ENCODE measurements at regions not wholly inside any gene's neighbourhood (a gene's known extent, or its start where the extent isn't known, plus 50 kb on each side); places are given as distances from the start of the nearest gene placed in this dataset.

DNA sequence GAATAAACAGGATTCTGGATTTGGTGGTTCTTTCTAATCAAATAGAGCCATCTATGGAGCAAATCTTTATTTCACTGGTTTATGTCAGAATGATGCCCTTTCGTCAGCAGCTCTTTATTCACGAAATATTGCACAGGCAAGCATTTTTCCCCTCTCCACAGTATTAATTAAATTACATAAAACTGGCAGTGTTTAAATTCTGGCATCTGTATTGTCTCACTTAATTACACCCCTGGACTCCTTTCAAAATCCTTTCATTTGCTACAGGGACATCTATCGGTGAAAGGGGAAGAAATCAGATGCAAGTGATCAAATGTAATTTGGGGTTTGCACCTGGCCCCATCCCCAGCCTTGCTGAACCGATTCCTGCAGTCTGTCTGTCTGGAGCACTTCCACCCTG lies 801.9 kb downstream of the QKI start:
- no peak for DNase-seq (ENCODE audit: low read depth in 2 of 2)

DNA sequence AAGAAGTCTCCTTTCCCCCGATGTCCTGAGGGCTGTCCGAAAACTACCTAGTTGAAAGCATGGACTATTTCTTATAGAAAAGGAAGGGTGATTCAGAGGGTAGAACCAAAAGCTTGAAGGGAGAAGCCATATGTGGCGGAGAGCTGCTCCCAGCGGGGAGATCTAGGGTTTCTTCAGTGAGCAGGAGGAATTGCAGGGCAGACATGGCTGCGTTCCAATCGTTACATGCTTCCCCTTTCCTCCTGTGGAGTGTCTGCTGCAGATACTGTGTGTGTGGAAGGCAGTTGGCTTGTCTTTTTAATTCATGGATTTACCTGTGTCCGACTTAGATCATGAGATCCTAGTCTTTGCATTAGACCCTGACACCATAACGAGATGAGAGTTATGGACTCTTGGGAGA lies 799.5 kb downstream of the QKI start:
- DNase-seq (ENCODE audit: low read depth in 2 of 2): no peak

DNA sequence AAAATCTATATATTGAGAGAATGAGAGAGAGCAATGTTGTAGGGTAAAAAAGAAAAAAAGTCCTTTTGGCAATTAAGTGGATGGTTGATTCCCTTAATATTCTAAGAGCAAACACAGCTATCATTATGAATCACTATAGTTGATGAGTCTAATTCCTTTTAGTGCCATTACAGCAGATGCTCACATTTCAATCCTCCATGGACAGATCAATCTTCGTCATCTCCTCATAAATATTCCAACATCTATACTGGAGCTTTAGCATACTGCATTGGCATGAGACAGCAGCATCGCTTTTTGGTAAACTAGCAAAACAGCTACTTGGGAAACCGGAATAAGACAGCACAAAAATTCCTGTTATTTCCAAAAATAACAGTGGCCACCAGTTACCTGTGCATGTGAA lies 796.7 kb downstream of the QKI start:
- DNase-seq (ENCODE audit: low read depth in 2 of 2): no peak

DNA sequence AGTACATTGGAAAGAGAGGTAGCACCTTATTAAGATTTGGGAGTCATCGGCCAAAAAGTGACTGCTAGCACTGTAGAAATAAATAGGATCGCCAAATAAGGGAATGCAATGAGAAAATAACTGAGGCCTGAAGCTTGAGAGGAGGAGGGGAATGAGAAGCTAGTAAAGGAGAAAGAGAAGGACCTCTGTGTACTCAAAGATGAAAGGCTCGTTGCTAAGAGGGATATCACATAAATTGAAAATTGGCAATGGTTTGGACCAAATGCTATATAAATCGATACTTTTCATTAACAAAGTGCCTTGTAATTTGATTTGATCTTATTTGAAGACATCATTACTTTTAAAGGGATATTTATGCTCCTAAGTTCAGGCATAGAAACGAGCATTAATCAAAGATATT lies 796.3 kb downstream of the QKI start:
- no peak for DNase-seq (ENCODE audit: low read depth in 2 of 2)

DNA sequence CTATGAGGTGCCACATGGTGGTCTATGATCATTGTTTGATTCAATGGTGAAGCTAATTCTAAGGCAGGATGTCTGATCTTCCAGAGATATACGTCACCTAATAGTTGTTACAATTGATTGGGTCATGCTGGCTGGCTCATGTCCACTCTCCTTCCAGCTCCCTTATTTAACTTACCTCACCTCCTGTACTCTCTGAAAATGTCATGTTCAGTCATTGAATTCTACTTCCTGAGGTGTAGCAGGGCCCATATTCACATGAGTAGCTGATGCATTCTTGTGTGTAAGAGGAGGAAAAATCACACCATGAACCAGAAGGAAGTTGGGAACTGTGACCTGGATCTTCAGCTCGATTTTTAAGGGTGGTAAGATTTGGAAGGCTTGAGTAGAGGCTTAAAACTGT lies 795.8 kb downstream of the QKI start:
- no peak for DNase-seq (ENCODE audit: low read depth in 2 of 2)

DNA sequence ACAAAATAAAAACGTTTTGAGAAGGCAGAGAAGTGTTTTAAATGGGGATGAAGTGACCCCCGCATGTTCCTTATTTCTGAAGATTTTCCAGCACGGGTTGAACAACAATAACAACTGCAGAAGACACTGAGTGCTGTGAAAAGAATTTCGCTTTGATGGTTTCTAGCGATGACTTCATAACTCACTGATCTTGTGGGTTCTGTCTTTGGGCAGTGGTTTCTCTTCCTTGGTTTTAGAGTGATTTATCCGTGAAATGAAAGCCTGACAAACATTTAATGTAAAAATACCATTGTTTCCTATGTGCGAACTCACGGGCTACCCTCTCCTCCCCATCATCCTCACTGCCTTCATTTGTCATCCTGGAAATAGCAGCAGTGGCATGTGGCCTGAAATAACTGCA lies 793.9 kb downstream of the QKI start:
- DNase-seq (ENCODE audit: low read depth in 2 of 2): no peak

DNA sequence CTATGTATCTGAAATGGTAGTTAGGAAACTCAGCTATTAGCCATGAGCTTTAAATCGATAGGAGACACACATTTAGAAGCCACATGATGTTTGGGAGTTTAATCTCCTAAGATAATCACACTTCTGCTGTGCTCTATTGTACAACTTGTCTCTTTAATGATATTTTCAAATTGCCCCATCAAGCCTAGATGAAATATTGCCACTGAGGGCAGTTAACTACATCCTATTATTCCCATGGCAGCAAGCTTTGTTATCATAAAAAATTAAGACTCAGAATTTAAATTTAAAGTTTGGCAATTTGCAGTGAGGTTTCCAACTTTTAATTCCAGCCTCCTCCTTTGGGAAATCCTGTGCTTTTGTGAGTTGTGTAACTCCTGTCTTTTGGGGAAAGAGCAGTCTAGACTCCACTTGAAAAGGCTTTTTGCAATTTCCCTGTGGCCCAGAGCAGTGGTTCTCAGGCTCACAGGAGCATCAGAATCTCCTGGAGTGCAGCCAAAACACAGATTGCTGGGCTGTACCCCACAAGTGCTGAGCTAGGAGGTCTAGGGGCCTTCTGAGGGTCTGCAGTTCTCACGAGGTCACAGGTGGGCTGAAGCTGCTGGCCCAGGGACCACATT lies 792.4 kb downstream of the QKI start:
- no peak for DNase-seq (ENCODE audit: low read depth in 2 of 2)

DNA sequence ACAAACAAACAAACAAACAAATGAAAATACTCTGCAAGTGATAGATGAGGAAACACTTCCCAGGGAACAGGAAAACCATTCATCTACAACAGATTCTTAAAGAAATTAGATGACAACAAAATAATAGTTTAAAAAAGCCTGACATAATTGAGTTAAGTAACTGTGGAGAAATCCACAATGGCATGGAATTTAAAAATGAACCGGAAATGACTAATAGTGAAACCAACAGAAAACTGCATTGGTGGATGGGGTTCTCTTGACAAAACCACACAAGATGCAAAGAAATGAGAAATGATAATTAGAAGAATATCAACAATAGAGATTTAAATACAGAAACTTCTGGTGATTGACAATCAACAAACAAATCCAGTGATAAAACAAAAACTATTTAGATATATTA lies 785.6 kb downstream of the QKI start:
- DNase-seq (ENCODE audit: low read depth in 2 of 2): no peak

DNA sequence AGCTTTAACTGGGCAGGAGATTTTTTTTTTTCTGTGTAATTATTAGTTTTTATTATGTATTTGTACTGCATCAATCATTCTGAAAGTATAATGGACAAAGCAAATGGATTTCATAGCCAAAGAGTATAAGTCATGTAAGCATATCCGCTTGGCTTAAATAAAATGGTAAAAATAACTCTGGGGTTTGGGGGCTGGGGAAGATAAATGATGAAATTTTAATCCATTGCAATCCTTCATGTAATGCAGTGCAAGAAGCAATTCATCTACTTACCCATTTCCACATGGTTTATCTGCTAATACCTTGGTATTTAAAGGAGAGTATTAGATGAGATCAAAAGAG lies 781.4 kb downstream of the QKI start:
- no peak for DNase-seq (ENCODE audit: low read depth in 2 of 2)

DNA sequence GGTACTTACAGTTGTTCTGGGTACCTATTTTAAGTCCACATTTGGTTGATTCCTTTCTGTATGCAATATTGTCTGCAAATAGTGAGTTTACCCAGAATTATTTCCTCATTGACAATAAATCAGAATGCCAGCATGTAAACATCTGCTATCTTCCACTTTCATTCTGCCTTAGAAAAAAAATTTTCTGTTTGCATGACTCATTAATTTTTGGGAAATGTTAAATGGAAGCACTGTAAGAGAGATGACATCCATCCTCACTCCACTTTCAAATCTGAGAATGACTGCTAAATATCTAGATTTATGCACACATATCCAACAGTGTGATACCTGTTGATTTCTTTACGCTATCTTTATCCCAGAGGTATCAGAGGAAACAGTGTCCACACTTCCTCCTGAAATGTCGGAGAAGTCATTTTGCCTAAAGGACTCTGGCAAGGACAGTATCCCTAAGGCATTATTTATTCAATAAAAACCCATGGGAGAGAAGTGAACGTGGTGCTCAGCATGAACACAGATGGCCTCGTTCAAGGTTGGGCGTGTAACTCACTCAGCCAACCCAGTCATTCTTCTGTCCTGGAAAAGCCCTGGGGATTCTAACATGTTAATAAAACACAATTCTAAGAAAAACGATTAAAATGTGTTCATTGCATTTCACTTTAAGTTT lies 780.9 kb downstream of the QKI start:
- DNase-seq (ENCODE audit: low read depth in 2 of 2): no peak

DNA sequence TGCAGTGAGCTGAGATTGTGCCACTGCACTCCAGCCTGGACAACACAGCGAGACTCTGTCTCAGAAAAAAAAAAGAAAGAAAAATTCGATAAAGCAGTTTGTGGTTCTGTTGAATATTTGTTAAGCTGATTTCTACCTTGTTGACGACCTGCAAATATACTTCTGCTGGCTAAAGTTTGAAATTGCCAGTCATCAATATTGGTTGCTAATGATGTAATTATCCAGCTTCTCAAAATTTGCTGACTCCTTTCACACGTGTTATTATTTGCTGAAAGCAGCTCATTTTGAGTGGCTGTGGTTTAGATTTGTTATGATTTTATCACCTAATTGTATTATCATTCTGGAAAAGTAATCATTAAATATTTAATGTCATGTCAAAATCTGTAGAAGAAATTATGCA lies 774.3 kb downstream of the QKI start:
- no peak for DNase-seq (ENCODE audit: low read depth in 2 of 2)

DNA sequence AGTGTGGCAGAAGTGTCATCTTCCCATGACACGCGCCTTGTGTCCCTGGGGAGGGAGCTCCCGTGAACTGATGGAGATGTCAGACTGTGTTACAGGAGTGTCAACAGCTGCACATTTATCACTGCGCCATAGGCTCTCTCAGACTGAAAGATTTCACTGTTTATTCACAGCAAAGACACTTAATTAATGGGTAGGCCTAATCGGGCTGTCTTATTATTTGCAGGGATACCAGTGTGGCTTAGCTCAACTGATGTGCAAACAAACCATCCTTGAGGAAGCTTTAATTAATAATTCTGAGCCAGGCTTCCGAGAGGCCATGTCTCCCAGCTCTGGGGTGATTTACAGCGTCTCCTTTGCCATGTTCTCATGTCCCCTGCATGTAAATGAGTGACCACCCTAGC lies 771.0 kb downstream of the QKI start:
- no peak for DNase-seq (ENCODE audit: low read depth in 2 of 2)

DNA sequence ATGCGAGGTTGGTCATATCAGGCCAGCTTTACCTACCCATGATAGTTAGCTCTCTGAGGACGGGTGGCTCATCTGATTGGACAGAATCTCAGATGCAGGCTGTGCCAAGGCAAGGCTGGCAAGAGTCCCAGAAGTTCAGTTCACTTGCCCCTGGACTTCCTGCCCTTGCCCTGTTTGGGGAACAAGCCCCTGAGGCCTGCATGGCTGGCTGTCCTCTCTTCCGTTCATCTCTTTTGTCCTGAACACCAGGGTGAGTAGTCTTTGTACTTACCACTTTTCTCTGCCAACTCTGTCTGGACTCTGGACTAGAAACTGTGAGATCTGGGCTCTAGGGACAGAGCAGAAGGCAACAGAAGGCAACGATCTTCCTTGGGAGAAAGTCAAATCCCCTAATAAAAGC lies 769.9 kb downstream of the QKI start:
- DNase-seq (ENCODE audit: low read depth in 2 of 2): no peak

DNA sequence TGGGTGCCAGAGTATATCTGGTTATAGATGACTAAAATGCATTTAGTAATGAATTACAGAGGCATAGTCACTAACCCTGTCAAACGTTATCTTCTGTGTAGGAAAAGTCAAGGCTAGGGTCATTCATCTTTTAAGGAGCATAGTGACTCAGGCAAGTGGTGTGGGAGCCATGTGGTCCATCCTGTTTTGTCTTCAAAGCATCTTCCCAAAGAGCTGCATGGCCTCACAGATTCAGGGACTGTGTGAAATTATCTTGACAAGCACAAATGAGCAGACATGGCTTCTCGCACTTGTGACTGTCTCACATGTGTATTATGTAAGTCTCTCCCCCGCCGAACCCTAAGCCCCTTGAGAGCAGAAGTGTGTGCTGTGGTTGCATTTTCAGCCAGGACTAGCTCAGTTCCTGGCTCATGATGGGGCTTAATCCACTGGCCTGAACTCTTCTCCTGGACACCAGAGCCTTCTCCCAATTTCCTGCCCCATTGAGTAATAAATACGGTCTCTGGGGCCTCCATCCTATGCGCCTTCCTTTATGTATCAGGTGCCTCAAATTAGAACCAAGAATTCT lies 769.1 kb downstream of the QKI start:
- no peak for DNase-seq (ENCODE audit: low read depth in 2 of 2)

DNA sequence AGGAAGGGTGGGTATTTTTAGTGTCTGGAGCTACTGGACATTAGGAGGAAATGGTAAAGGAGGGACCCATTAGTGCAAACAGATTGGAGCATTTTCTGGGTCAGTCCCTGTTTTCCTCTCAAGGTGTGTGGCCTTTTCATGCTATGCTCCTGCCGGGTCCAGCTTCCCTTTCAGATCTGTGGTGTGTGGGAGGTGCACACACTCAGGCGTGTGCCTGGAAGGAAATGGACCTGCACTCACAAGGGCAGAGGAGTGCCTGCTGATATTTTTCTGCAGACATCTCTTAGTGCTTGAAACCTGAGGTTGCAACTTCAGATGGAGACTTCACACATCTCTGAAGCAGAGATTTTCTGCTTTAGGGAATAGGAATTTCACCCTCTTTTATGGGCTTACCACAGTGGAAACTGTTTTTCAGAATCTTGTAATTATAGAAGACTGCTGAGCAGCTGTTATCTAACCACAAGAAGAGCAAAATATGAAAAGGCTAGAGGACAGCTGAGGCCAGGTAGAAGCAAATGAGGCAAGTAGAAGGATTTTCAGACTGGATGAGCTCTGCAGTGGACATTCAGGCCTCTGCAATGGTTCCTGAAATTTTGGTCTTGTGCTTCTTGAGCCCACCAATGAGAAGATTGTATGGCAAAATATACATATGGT lies 764.3 kb downstream of the QKI start:
- no peak for DNase-seq (ENCODE audit: low read depth in 2 of 2)

DNA sequence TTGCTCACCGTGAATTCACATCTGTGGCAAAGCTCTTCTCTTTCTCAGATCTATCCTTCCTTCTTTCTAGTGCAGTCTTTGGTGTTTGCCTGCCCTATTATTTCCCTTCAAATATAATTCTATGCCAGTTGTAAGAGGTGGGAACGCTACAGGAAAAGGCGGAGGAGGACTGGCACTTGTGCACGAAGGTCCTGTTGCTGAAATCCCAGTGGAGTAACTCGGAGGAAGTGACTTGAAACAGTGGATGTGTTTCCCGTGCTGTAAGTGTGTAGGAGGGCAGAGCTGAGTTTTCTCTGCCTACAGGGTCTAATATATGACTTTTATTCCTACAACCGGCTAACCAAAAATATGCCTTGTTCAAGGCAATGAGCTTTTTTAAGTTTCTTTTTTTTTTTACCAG lies 754.8 kb downstream of the QKI start:
- no peak for DNase-seq (ENCODE audit: low read depth in 2 of 2)

DNA sequence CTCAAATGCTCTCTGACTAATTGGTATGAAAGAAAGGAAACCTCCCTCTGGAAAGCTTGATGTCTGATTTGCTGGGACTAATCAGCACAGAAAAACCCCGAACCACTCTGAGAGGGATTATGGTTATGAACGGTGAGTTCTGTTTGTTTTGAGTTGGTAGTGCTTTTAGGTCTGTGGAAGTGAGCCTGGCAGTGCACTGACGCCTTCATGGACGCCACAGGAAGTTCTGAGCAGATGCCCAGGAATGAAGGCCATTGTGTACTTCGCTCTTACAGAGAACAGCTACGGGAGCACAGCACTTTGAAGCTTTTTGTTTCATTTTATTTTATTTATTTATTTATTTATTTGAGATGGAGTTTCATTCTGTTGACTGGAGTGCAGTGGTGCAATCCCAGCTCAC lies 754.1 kb downstream of the QKI start:
- DNase-seq (ENCODE audit: low read depth in 2 of 2): no peak

DNA sequence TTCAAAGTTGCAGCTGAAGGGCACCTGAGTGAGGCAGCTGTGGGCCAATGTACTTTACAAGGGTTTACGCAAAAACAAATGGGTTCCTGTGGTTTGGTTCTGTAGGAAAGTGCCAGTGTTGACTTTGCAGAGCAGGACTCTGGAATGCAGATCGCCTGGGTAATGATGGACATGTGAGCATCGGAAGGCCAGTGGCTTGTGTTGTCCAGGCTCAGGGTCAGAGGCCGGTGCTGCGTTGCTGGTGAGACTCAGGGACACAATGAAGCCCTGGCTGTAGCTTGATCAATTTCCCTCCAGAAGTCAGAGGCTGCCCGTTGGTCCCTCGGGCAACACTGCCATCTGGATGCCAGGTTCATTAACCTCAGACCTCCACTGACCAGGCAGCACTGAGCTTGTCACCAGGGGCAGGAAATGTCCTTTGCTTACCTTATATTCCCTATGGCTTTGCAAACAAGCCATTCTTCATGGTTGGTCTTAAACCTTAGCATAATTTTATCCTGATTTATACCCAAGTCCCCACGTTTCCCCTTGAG lies 753.4 kb downstream of the QKI start:
- DNase-seq (ENCODE audit: low read depth in 2 of 2): no peak

DNA sequence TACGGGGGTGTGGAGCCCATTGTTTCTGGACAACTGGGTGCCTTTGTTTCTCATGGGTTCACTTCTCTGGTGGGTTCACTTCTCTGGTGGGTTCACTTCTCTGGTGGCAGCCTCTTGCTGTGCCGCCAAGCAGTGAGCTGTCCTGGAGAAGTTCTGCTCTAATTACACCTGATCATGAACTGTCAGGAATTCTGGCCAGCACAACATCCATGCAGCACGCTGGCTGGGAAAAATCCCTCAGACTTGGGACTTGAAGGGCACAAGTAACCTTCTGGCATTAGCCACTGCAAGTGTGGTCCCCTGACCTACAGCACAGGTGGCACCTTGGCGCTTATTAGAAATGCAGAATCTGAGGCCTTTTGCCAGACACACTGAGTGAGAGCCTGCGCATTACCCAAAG lies 752.5 kb downstream of the QKI start:
- DNase-seq (ENCODE audit: low read depth in 2 of 2): no peak

DNA sequence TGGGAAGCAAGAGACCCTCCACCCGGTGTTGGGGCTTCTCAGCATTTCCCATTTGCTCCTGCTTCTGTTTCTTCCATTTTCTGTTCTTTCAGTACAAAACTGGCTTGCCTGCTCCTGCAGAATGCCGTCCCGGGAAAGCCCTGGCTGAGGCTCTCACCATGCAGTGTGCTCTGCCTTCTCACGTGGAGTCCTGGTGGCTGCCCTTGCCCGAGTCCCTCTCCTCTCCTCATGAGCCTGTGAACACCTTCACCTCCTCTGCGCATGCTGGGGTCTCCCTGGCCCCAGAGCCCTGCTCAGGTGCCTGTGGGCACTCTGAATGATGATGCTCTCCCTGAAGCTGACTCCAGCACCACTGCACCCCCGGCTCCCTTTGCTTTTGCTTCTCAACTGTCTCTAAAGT lies 752.0 kb downstream of the QKI start:
- no peak for DNase-seq (ENCODE audit: low read depth in 2 of 2)

DNA sequence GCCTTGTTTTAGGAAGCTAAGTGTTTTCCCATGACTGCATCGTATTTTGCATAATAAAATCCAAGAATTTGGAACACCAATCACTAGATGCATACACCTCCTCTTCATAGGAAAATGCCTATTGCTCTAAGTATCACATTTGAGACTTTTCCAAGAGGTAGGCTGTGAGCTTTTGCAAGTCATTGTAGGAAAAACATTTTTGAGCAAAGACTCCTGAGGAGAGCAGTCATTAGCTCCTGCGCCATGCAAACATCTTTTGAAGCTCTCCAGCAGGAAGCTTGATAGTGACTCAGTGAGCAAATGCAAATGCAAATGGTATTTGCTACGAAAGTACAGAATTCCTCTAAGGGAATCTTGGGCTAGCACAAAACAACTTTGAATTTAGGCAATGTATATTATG lies 750.4 kb downstream of the QKI start:
- DNase-seq (ENCODE audit: low read depth in 2 of 2): no peak

DNA sequence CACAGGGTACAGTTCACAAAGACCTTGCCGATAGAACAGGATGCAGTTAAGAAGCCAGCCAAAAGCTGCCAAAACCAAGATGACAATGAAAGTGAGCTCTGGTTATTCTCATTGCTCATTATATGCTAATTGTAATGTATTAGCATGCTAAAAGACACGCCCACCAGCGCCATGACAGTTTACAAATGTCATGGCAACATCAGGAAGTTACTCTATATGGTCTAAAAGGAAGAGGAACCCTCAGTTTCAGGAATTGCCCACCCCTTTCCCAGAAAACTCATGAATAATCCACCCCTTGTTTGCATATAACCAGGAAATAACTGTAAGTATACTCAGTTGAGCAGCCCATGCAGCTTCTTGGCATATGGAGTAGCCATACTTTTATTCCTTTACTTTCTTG lies 748.7 kb downstream of the QKI start:
- no peak for DNase-seq (ENCODE audit: low read depth in 2 of 2)

DNA sequence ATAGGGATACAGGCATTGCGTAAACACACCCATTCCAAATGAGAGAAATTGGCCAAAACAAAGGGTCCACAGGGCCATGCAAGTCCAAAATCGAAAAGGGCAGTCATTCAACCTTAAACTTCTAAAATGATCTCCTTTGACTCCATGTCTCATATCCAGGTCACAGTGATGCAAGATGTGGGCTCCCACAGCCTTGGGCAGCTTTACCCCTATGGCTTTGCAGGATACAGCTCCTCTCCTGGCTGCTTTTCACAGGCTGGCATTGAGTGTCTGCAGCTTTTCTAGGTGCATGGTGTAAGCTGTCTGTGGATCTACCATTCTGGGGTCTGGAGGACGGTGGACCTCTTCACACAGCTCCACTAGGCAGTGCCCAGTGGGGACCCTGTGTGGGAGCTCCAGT lies 744.5 kb downstream of the QKI start:
- DNase-seq (ENCODE audit: low read depth in 2 of 2): no peak

All from stimulated activated CD8-positive, alpha-beta memory T cell treated with anti-CD3 and anti-CD28 coated beads, Interleukin-2, amount 100 ng/mL, for 1 hour (primary cell).